ENCODE measurements at regions not wholly inside any gene's neighbourhood (a gene's known extent, or its start where the extent isn't known, plus 50 kb on each side); places are given as distances from the start of the nearest gene placed in this dataset.
"Not testable (repeated sequence)": the region's sequence is repeated elsewhere in the genome, so short reads cannot be mapped to it uniquely, and the experiment has no call there.

- Histone ChIP-seq H3K27me3 (ENCODE audit: control insufficient read depth in 3 of 3, insufficient read depth in 3 of 3, low read length in 2 of 3) (no peaks in the 10 kb centered on the region), H3K9ac (ENCODE audit: insufficient read depth in 1 of 2, low read length in 2 of 2) (no peak overlapping the region), H3K9me3 (ENCODE audit: control insufficient read depth in 4 of 4, insufficient read depth in 3 of 4, low read length in 3 of 4) (peaks cover 0 to 6% (median 0%) of the 10 kb centered on the region in 4 donors), H3K36me3 (ENCODE audit: control insufficient read depth in 4 of 4, insufficient read depth in 4 of 4, low read length in 4 of 4) (no peaks in the 10 kb centered on the region), H3K27ac (ENCODE audit: low read depth in 1 of 2, low read length in 1 of 2) (no peak overlapping the region), H3K4me3 (no peak overlapping the region), H3K4me1 (ENCODE audit: control insufficient read depth in 5 of 5, insufficient read depth in 5 of 5, low read length in 5 of 5) (no peaks in the 10 kb centered on the region)
- no peak for TF ChIP-seq CTCF (IDR thresholded peaks at IDR 0.05; ENCODE audit: control extremely low read depth, extremely low read depth)
- no peak for DNase-seq
- 40 to 76% methylated on average over 2 to 3 of the region's 3 CpGs for WGBS, 2 donors
- no peak for ATAC-seq (ENCODE audit: insufficient read depth, low FRiP score)
Measured at GRCh38 chr16:6701096-6701495, 631.5 kb upstream of the RBFOX1 start.

GRCh38 chr16:6698548-6698947 is 634.1 kb upstream of the RBFOX1 start:
- ATAC-seq (ENCODE audit: insufficient read depth, low FRiP score) (no peak), DNase-seq (no peak)
- Histone ChIP-seq H3K9me3 (ENCODE audit: control insufficient read depth in 4 of 4, insufficient read depth in 3 of 4, low read length in 3 of 4) (peaks cover 0 to 2% (median 0%) of the 10 kb centered on the region in 4 donors), H3K4me3 (no peak overlapping the region), H3K4me1 (ENCODE audit: control insufficient read depth in 5 of 5, insufficient read depth in 5 of 5, low read length in 5 of 5) (no peaks in the 10 kb centered on the region), H3K9ac (ENCODE audit: insufficient read depth in 1 of 2, low read length in 2 of 2) (no peak overlapping the region), H3K27ac (ENCODE audit: low read depth in 1 of 2, low read length in 1 of 2) (no peak overlapping the region), H3K27me3 (ENCODE audit: control insufficient read depth in 3 of 3, insufficient read depth in 3 of 3, low read length in 2 of 3) (no peaks in the 10 kb centered on the region), H3K36me3 (ENCODE audit: control insufficient read depth in 4 of 4, insufficient read depth in 4 of 4, low read length in 4 of 4) (no peaks in the 10 kb centered on the region)
- no peak for TF ChIP-seq CTCF (IDR thresholded peaks at IDR 0.05; ENCODE audit: control extremely low read depth, extremely low read depth)
- 77 to 86% methylated on average over 7 of the region's 7 CpGs for WGBS, 2 donors

GRCh38 chr16:6695666-6696065 is 637.0 kb upstream of the RBFOX1 start:
- WGBS, 2 donors = 78 to 82% methylated on average over 3 of the region's 3 CpGs
- H3K9ac ChIP-seq (ENCODE audit: insufficient read depth in 1 of 2, low read length in 2 of 2) = no peak overlapping the region
- ATAC-seq (ENCODE audit: insufficient read depth, low FRiP score) (no peak), DNase-seq (no peak)
- TF ChIP-seq CTCF (IDR thresholded peaks at IDR 0.05; ENCODE audit: control extremely low read depth, extremely low read depth) = no peak
- no peaks in the 10 kb centered on the region for H3K4me1 ChIP-seq (ENCODE audit: control insufficient read depth in 5 of 5, insufficient read depth in 5 of 5, low read length in 5 of 5)
- H3K36me3 ChIP-seq (ENCODE audit: control insufficient read depth in 4 of 4, insufficient read depth in 4 of 4, low read length in 4 of 4) = no peaks in the 10 kb centered on the region
- no peak overlapping the region for H3K4me3 ChIP-seq
- H3K27me3 ChIP-seq (ENCODE audit: control insufficient read depth in 3 of 3, insufficient read depth in 3 of 3, low read length in 2 of 3) = no peaks in the 10 kb centered on the region
- peaks cover 0 to 3% (median 0%) of the 10 kb centered on the region in 4 donors for H3K9me3 ChIP-seq (ENCODE audit: control insufficient read depth in 4 of 4, insufficient read depth in 3 of 4, low read length in 3 of 4)
- H3K27ac ChIP-seq (ENCODE audit: low read depth in 1 of 2, low read length in 1 of 2) = no peak overlapping the region

GRCh38 chr16:6694636-6695035 is 638.0 kb upstream of the RBFOX1 start:
- H3K9ac ChIP-seq (ENCODE audit: insufficient read depth in 1 of 2, low read length in 2 of 2) = no peak overlapping the region
- no peak overlapping the region for H3K27ac ChIP-seq (ENCODE audit: low read depth in 1 of 2, low read length in 1 of 2)
- TF ChIP-seq CTCF (IDR thresholded peaks at IDR 0.05; ENCODE audit: control extremely low read depth, extremely low read depth) = no peak
- no peak overlapping the region for H3K4me3 ChIP-seq
- H3K4me1 ChIP-seq (ENCODE audit: control insufficient read depth in 5 of 5, insufficient read depth in 5 of 5, low read length in 5 of 5) = no peaks in the 10 kb centered on the region
- H3K27me3 ChIP-seq (ENCODE audit: control insufficient read depth in 3 of 3, insufficient read depth in 3 of 3, low read length in 2 of 3) = no peaks in the 10 kb centered on the region
- H3K36me3 ChIP-seq (ENCODE audit: control insufficient read depth in 4 of 4, insufficient read depth in 4 of 4, low read length in 4 of 4) = no peaks in the 10 kb centered on the region
- H3K9me3 ChIP-seq (ENCODE audit: control insufficient read depth in 4 of 4, insufficient read depth in 3 of 4, low read length in 3 of 4) = peaks cover 0 to 3% (median 0%) of the 10 kb centered on the region in 4 donors
- ATAC-seq (ENCODE audit: insufficient read depth, low FRiP score) (no peak), DNase-seq (no peak)
- WGBS, 2 donors = 73 to 78% methylated on average over 6 of the region's 6 CpGs

- not testable (repeated sequence) for ATAC-seq (ENCODE audit: insufficient read depth, low FRiP score); DNase-seq; H3K4me3 ChIP-seq; H3K4me1 ChIP-seq (ENCODE audit: control insufficient read depth in 5 of 5, insufficient read depth in 5 of 5, low read length in 5 of 5); H3K27me3 ChIP-seq (ENCODE audit: control insufficient read depth in 3 of 3, insufficient read depth in 3 of 3, low read length in 2 of 3); H3K36me3 ChIP-seq (ENCODE audit: control insufficient read depth in 4 of 4, insufficient read depth in 4 of 4, low read length in 4 of 4); H3K27ac ChIP-seq (ENCODE audit: low read depth in 1 of 2, low read length in 1 of 2); H3K9me3 ChIP-seq (ENCODE audit: control insufficient read depth in 4 of 4, insufficient read depth in 3 of 4, low read length in 3 of 4); H3K9ac ChIP-seq (ENCODE audit: insufficient read depth in 1 of 2, low read length in 2 of 2)
- WGBS, 2 donors = 90 to 95% methylated on average over 2 of the region's 2 CpGs
Measured at GRCh38 chr16:6693418-6693817, 639.2 kb upstream of the RBFOX1 start.

Data from lung (tissue), 11 donors.